GM20431 (cell line): ENCODE measurements at regions not wholly inside any gene's neighbourhood (a gene's known extent, or its start where the extent isn't known, plus 50 kb on each side); places are given as distances from the start of the nearest gene placed in this dataset.
"Not testable (repeated sequence)": the region's sequence is repeated elsewhere in the genome, so short reads cannot be mapped to it uniquely, and the experiment has no call there.

ENCODE experiments used
- in situ Hi-C: fragments of 300-500 bp; cut with MseI, MboI; formaldehyde crosslinking; loops from one replicate; pipeline ENCODE4 v1.15.0; 2020; ENCODE audit warnings: low sequenced_read_pairs; ENCODE audit not compliant: unreplicated experiment

- in situ Hi-C loops: no loop called here
Observed at GRCh38 chr20:39784693-39785092, 822.5 kb downstream of the DHX35 start.

GRCh38 chr20:39778847-39779604 is 816.9 kb downstream of the DHX35 start:
- in situ Hi-C loops: no loop called here

GRCh38 chr20:39778431-39778830 is 816.3 kb downstream of the DHX35 start:
- in situ Hi-C loops: no loop called here

GRCh38 chr20:39777610-39778009 is 815.5 kb downstream of the DHX35 start:
- in situ Hi-C loops: no loop called here

GRCh38 chr20:39775110-39775509 is 813.0 kb downstream of the DHX35 start:
- in situ Hi-C loops: no loop called here

GRCh38 chr20:39773380-39774000 is 811.3 kb downstream of the DHX35 start:
- in situ Hi-C loops: no loop called here

GRCh38 chr20:39767352-39767751 is 805.2 kb downstream of the DHX35 start:
- in situ Hi-C loops: no loop called here

GRCh38 chr20:39766333-39766732 is 804.2 kb downstream of the DHX35 start:
- in situ Hi-C loops: no loop called here

- in situ Hi-C loops: no loop called here
Observed at GRCh38 chr20:39762716-39763115, 800.6 kb downstream of the DHX35 start.

- in situ Hi-C loops: no loop called here
Observed at GRCh38 chr20:39758876-39759275, 796.7 kb downstream of the DHX35 start.

GRCh38 chr20:39756828-39757227 is 794.7 kb downstream of the DHX35 start:
- in situ Hi-C loops: no loop called here

GRCh38 chr20:39756369-39756768 is 794.2 kb downstream of the DHX35 start:
- in situ Hi-C loops: no loop called here

GRCh38 chr20:39752262-39752876 is 790.2 kb downstream of the DHX35 start:
- in situ Hi-C loops: no loop called here

GRCh38 chr20:39751557-39752137 is 789.5 kb downstream of the DHX35 start:
- in situ Hi-C loops: no loop called here

GRCh38 chr20:39745380-39745779 is 783.2 kb downstream of the DHX35 start:
- in situ Hi-C loops: no loop called here

GRCh38 chr20:39738651-39739050 is 776.5 kb downstream of the DHX35 start:
- in situ Hi-C loops: no loop called here

- in situ Hi-C loops: no loop called here
Observed at GRCh38 chr20:39736434-39737327, 774.5 kb downstream of the DHX35 start.

- in situ Hi-C loops: not testable (repeated sequence)
Observed at GRCh38 chr20:39725513-39725912, 763.4 kb downstream of the DHX35 start.

- in situ Hi-C loops: no loop called here
Observed at GRCh38 chr20:39719293-39719692, 757.1 kb downstream of the DHX35 start.

GRCh38 chr20:39717936-39718335 is 755.8 kb downstream of the DHX35 start:
- in situ Hi-C loops: no loop called here
